T47D (cell line): ENCODE measurements at regions not wholly inside any gene's neighbourhood (a gene's known extent, or its start where the extent isn't known, plus 50 kb on each side); places are given as distances from the start of the nearest gene placed in this dataset.

ENCODE experiments used
- DNase-seq, 2 experiments: peaks; one replicate each; pipeline versions ENCODE4 v3.0.0 to v3.0.0-alpha.2; 2011 to 2012; ENCODE audit warnings: low read depth in 1 of 2, low spot score in 1 of 2
- JUND ChIP-seq: IDR thresholded peaks from 2 replicates; pipeline ENCODE4 v1.6.1; 2012; ENCODE audit warnings: low read depth
- in situ Hi-C: cut with HindIII; loops from 2 replicates; pipeline ENCODE4 v1.10.0; 2016; ENCODE audit warnings: low sequenced_read_pairs, low pct_unique_long_range_greater_than_20kb

- DNase-seq: peak in 1 of 2 experiments; percentile 97
- in situ Hi-C loops: no loop called here
These were observed 129.9 kb downstream of the HFE start for GRCh38 chr6:26216886-26217713.

GRCh38 chr6:26217714-26218075, 130.5 kb downstream of the HFE start:
- in situ Hi-C loops: no loop called here
- no peak for TF ChIP-seq JUND
- peak in 1 of 2 experiments; percentile 48 for DNase-seq

More at GRCh38 chr6:26216886-26217713, 129.9 kb downstream of the HFE start:
- TF ChIP-seq JUND: no peak

DNA sequence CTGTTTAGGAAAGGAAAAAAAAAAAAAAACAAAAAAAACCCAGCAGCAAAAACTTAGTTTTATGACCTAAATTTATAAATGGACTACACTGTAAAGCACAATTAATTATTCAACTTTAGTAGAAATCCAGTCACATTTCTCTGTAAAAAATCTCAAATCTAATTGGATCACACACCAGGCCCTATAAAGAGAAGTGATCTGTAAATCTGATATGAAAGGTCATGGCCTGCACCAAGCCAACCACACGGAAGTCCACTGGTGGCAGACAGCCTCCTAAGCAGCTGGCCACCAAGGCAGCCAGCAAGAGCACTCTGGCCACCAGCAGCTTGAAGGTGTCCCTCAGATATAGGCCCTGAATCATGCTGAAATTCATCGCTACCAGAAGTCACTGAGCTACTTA, 131.6 kb downstream of the HFE start:
- in situ Hi-C loops: no loop called here
- no peak for DNase-seq
- no peak for TF ChIP-seq JUND

DNA sequence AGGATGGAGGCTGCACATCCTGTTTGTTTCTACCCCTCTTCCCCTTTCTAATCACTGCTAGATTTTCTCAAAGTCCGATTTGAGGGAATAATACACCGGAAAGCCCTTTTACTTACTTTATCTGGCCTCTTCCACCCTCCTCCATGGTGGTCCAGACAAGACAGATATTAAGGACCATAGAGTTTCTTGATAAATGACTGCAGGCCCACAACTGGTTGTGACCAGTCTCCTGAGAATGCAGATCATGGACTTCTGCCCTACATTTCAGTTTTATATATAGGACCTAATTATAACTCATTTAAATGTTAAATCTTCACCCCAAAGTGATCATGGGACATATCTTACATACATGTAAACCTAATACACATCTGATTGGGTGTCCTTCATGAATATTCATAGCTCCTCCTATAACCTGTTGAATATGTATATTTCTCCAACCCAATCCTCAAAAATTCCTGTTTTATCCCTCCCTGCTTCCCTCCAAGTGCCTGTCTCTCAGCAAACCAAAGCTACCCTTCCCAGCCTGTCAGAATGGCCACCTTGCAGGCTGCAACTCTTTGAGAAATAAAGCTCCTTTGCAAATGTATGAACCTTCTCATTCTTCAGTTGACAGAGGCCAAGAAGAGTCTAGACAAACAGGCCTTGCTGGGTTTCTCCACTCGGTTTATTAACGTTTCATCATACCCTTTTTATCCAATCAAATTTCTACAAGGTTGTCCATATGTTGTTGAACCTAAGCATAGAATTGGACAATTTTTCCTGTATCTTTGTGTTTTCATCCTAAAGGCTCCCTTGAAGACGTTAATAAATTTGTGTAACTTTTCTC, 133.1 kb downstream of the HFE start:
- DNase-seq: peak in 1 of 2 experiments; percentile 73
- no peak for TF ChIP-seq JUND
- in situ Hi-C loops: no loop called here

- no peak for DNase-seq
- in situ Hi-C loops: no loop called here
- no peak for TF ChIP-seq JUND
These were observed 134.0 kb downstream of the HFE start for GRCh38 chr6:26221186-26221585.

DNA sequence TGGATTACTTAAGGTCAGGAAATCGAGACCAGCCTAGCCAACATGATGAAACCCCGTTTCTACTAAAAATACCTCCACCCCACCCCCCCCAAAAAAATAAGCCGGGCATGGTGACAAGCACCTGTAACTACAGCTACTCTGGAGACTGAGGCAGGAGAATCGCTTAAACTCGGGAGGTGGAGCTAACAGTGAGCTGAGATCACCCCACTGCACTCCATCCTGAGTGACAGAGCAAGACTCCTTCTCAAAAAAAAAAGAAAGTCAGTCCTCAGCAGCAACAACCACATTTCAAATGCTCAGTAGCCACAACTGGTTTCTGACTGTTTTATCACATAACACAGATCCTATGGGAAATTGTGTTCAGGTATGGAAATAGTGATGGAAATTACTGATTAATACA, 135.3 kb downstream of the HFE start:
- no peak for TF ChIP-seq JUND
- no peak for DNase-seq
- in situ Hi-C loops: no loop called here

GRCh38 chr6:26223228-26223627, 136.0 kb downstream of the HFE start:
- no peak for TF ChIP-seq JUND
- DNase-seq: peak in 1 of 2 experiments; percentile 40
- in situ Hi-C loops: no loop called here

DNA sequence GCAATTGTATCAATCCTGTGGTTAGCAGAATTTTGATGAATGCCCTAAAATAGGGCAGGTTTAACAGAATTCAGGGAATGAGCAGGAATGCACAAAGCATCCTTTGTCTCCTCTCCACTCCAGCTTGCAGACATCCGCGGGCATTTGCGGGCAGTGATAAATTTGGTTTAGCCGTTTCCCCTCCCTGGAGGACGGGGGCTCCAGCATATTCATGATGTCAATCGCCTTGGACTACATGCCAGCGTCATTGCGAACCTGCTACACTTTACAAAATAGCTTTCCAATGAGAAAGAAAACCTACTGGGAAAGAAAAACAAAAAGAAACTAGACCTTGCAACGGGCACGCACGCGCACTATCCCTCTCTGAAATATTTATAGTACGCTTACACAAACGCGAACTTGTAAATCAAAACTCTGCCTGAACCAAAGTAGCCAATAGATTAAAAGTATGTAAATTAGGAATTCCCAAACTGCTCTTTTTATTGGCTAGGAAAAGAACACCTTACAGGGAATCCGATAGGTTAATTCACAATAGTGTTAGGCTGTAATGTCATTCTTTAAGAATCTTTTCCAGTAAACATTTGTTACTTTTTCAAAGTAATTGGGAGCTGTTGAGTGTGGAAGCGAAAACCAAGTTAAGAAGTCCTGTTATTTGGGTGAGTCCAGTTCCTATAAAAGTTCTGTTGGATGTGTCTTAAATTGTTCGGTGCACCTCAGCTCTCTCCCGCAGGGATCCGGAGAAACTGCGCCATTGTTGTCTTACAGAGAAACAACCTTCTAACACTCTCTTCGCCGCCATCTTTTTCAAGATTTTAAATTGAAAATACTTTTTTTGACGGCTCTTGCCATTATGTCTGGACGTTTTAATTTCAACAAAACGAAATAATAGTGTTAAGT, 136.7 kb downstream of the HFE start:
- TF ChIP-seq JUND: no peak
- in situ Hi-C loops: no loop called here
- peak; percentile 79 to 96 for DNase-seq

DNA sequence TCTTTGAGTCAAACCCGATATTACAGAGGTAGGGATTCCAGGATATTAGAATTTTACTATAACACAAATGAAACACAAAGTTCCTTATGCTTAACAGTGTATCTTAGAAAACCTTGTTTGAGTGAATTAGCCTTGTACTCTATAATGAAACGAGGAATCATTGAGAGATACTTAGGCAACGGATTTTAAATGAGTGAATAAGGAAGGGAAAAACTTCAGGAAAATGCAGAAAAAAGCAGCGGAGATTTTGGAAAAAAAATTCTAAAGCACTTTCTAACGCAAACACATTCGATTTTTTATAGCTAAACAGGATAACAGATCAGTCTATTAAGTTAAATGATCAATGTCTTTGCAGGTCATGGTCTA, 137.3 kb downstream of the HFE start:
- TF ChIP-seq JUND: no peak
- DNase-seq: no peak
- in situ Hi-C loops: no loop called here

DNA sequence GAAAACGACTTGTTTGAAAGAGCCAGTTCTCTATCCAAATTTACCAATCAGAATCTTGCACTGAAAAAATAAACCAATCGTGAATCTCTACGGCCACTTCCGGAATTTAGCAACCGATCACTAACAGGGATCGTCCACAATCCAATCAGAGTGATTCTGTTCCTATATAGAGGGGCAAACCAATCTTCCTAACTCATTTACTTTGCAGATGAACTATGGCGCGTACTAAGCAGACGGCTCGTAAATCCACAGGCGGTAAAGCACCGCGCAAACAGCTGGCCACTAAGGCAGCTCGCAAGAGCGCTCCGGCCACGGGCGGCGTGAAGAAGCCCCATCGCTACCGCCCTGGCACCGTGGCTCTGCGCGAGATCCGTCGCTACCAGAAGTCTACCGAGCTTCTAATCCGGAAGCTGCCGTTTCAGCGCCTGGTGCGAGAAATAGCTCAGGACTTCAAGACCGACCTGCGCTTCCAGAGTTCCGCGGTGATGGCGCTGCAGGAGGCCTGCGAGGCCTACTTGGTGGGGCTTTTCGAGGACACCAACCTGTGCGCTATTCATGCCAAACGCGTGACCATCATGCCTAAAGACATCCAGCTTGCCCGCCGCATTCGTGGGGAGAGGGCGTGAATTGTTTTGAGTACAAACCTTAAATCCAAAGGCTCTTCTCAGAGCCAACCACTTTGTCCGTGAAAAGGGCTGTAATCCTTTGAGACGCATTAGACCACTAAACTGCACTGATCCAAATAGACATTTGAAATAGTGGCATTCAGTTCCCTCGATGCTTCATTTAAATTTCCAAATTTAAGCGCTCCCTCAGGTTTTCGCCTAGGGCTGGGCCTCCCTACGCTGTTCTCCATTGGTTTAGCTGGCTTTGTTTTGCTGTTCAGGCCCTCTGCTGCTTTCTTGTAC, 138.0 kb downstream of the HFE start:
- TF ChIP-seq JUND: no peak
- peak in 1 of 2 experiments; percentile 34 for DNase-seq
- in situ Hi-C loops: no loop called here

DNA sequence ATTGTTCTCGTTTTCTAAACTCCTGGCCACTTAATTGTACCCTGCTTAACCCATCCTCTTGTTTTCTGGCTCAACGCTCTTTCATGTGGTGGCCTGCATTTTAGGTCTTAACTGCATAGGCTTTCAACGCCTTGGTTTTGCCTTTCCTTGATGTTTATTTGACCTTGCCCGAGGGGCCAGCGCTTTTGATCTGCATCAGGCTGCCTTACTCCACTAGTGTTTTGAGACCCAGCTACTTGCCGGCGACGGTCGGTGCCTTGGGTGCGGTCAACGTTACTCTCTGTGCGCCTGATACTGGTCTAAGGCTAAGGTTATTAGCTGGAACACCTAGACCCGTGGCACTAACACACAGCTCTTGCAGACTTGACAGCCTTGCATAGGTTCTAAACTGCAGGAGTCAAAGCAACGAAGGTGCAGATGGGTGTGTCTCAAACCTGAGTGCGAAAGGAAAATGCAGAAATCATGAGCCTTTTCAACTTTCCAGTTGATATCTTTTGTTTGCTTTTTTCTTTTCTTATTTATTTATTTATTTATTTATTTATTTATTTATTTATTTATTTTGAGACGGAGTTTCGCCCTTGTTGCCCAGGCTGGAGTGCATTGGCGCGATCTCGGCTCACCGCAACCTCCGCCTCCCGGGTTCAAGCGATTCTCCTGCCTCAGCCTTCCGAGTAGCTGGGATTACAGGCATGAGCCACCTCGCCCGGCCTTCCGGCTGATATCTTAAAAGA, 138.8 kb downstream of the HFE start:
- DNase-seq: no peak
- TF ChIP-seq JUND: no peak
- in situ Hi-C loops: no loop called here
